GM19468 (cell line): ENCODE measurements at regions not wholly inside any gene's neighbourhood (a gene's known extent, or its start where the extent isn't known, plus 50 kb on each side); places are given as distances from the start of the nearest gene placed in this dataset.
"Not testable (repeated sequence)": the region's sequence is repeated elsewhere in the genome, so short reads cannot be mapped to it uniquely, and the experiment has no call there.

Experiments
- ATAC-seq: cut with Tn5 transposase; IDR thresholded peaks from one replicate; pipeline ENCODE4 v1.9.1; 2021; ENCODE audit warnings: mild to moderate bottlenecking, moderate library complexity, moderate number of reproducible peaks; ENCODE audit not compliant: unreplicated experiment; ENCODE audit errors: extremely low read depth

GRCh38 chr4:60378010-60378409, 822.1 kb upstream of the ADGRL3 start:
- ATAC-seq, result no peak

GRCh38 chr4:60384516-60384915, 815.6 kb upstream of the ADGRL3 start:
- no peak for ATAC-seq

GRCh38 chr4:60389633-60390032, 810.5 kb upstream of the ADGRL3 start:
- no peak for ATAC-seq

- ATAC-seq, result no peak
Measured at GRCh38 chr4:60396341-60397049, 803.6 kb upstream of the ADGRL3 start.

GRCh38 chr4:60400593-60400992, 799.5 kb upstream of the ADGRL3 start:
- no peak for ATAC-seq

GRCh38 chr4:60404027-60404426, 796.1 kb upstream of the ADGRL3 start:
- no peak for ATAC-seq

GRCh38 chr4:60422439-60422838, 777.7 kb upstream of the ADGRL3 start:
- no peak for ATAC-seq

- not testable (repeated sequence) for ATAC-seq
Measured at GRCh38 chr4:60423573-60424184, 776.4 kb upstream of the ADGRL3 start.

- ATAC-seq, result no peak
Measured at GRCh38 chr4:60432911-60433310, 767.2 kb upstream of the ADGRL3 start.

GRCh38 chr4:60443068-60443467, 757.1 kb upstream of the ADGRL3 start:
- no peak for ATAC-seq

- no peak for ATAC-seq
Measured at GRCh38 chr4:60443796-60444195, 756.3 kb upstream of the ADGRL3 start.

GRCh38 chr4:60450054-60450453, 750.1 kb upstream of the ADGRL3 start:
- ATAC-seq, result no peak

GRCh38 chr4:60452266-60452665, 747.9 kb upstream of the ADGRL3 start:
- no peak for ATAC-seq

- ATAC-seq, result no peak
Measured at GRCh38 chr4:60455380-60455779, 744.7 kb upstream of the ADGRL3 start.

- ATAC-seq, result no peak
Measured at GRCh38 chr4:60461551-60461950, 738.6 kb upstream of the ADGRL3 start.

- no peak for ATAC-seq
Measured at GRCh38 chr4:60463857-60464502, 736.1 kb upstream of the ADGRL3 start.

GRCh38 chr4:60482921-60483351, 717.2 kb upstream of the ADGRL3 start:
- no peak for ATAC-seq

- no peak for ATAC-seq
Measured at GRCh38 chr4:60485276-60485675, 714.9 kb upstream of the ADGRL3 start.

GRCh38 chr4:60487118-60487761, 712.9 kb upstream of the ADGRL3 start:
- ATAC-seq, result not testable (repeated sequence)

GRCh38 chr4:60500810-60501209, 699.3 kb upstream of the ADGRL3 start:
- no peak for ATAC-seq

GRCh38 chr4:60502733-60503132, 697.4 kb upstream of the ADGRL3 start:
- no peak for ATAC-seq
